KMS-11 (cell line): ENCODE measurements at regions not wholly inside any gene's neighbourhood (a gene's known extent, or its start where the extent isn't known, plus 50 kb on each side); places are given as distances from the start of the nearest gene placed in this dataset.
"Not testable (repeated sequence)": the region's sequence is repeated elsewhere in the genome, so short reads cannot be mapped to it uniquely, and the experiment has no call there.

ENCODE experiments used
- H2AFZ ChIP-seq: fragments of 200-600 bp; sonication (generic); 2 replicates; pipeline ENCODE4 v1.6.1; 2016; ENCODE audit warnings: antibody characterized with exemption, mixed run types, low read depth
- H3K27ac ChIP-seq: fragments of 200-600 bp; sonication (generic); 2 replicates; pipeline ENCODE4 v1.6.1; 2016; ENCODE audit warnings: mild to moderate bottlenecking, mixed run types
- H3K27me3 ChIP-seq: fragments of 200-600 bp; sonication (generic); 2 replicates; pipeline ENCODE4 v1.6.1; 2017; ENCODE audit warnings: mild to moderate bottlenecking, low read depth, mixed run types, moderate library complexity; ENCODE audit not compliant: insufficient read depth
- H3K36me3 ChIP-seq: fragments of 200-600 bp; sonication (generic); 2 replicates; pipeline ENCODE4 v1.6.1; 2017; ENCODE audit warnings: mild to moderate bottlenecking, mixed run types; ENCODE audit not compliant: insufficient read depth
- H3K4me1 ChIP-seq: fragments of 200-600 bp; sonication (generic); 2 replicates; pipeline ENCODE4 v1.6.1; 2016; ENCODE audit warnings: mild to moderate bottlenecking, low read depth, mixed run types; ENCODE audit not compliant: poor library complexity, severe bottlenecking
- H3K4me2 ChIP-seq: fragments of 200-600 bp; sonication (generic); 2 replicates; pipeline ENCODE4 v1.7.0; 2016; ENCODE audit warnings: mild to moderate bottlenecking, mixed run types
- H3K4me3 ChIP-seq: fragments of 200-600 bp; sonication (generic); IDR thresholded peaks from 2 replicates; pipeline ENCODE4 v1.6.1; 2017; ENCODE audit warnings: low read depth, low read length, mixed read lengths; ENCODE audit not compliant: insufficient read depth
- H3K79me2 ChIP-seq: fragments of 200-600 bp; sonication (generic); 2 replicates; pipeline ENCODE4 v1.6.1; 2016; ENCODE audit warnings: low read depth, mixed run types; ENCODE audit not compliant: insufficient read depth
- H3K9ac ChIP-seq: fragments of 200-600 bp; sonication (generic); 2 replicates; pipeline ENCODE4 v1.6.1; 2016; ENCODE audit warnings: mild to moderate bottlenecking, mixed run types
- H4K20me1 ChIP-seq: fragments of 200-600 bp; sonication (generic); 2 replicates; pipeline ENCODE4 v1.6.1; 2016; ENCODE audit warnings: mild to moderate bottlenecking, mixed run types; ENCODE audit not compliant: insufficient read depth
- TF ChIP-seq, protein P1 (sequence below): fragments of 200-600 bp; sonication (generic); conservative IDR thresholded peaks from 2 replicates; pipeline ENCODE4 v1.6.1; 2017; ENCODE audit warnings: low read depth, mild to moderate bottlenecking, antibody characterized with exemption, low read length, moderate library complexity, mixed read lengths

DNA sequence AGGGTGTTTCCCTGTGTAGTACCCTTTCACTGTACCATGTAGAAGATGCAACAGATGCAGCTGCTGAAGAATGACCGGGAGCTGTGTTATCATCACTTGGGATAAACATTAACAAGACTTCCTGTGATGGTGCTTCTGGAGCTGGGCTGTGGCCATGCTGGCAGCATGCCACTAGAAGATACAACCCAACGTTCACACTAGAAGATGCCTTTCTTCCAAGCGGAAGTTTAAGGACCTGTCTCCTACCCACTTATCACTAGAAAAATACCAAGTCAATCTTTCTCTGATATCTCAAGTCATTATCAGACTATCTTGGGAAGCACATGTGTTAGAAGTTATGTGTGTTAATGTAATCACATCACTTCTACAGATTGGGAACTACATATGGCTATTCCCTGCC, 953.5 kb downstream of the CNTNAP5 start:
- Histone ChIP-seq H4K20me1 (no peaks in the 10 kb centered on the region), H3K79me2 (no peaks in the 10 kb centered on the region), H3K27ac (no peak overlapping the region), H3K36me3 (no peaks in the 10 kb centered on the region), H3K4me1 (no peaks in the 10 kb centered on the region), H3K4me2 (no peak overlapping the region), H2AFZ (no peak overlapping the region), H3K9ac (no peak overlapping the region), H3K27me3 (no peaks in the 10 kb centered on the region), H3K4me3 (no peak overlapping the region)
- TF ChIP-seq, protein P1, sequence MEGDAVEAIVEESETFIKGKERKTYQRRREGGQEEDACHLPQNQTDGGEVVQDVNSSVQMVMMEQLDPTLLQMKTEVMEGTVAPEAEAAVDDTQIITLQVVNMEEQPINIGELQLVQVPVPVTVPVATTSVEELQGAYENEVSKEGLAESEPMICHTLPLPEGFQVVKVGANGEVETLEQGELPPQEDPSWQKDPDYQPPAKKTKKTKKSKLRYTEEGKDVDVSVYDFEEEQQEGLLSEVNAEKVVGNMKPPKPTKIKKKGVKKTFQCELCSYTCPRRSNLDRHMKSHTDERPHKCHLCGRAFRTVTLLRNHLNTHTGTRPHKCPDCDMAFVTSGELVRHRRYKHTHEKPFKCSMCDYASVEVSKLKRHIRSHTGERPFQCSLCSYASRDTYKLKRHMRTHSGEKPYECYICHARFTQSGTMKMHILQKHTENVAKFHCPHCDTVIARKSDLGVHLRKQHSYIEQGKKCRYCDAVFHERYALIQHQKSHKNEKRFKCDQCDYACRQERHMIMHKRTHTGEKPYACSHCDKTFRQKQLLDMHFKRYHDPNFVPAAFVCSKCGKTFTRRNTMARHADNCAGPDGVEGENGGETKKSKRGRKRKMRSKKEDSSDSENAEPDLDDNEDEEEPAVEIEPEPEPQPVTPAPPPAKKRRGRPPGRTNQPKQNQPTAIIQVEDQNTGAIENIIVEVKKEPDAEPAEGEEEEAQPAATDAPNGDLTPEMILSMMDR: no peak

DNA sequence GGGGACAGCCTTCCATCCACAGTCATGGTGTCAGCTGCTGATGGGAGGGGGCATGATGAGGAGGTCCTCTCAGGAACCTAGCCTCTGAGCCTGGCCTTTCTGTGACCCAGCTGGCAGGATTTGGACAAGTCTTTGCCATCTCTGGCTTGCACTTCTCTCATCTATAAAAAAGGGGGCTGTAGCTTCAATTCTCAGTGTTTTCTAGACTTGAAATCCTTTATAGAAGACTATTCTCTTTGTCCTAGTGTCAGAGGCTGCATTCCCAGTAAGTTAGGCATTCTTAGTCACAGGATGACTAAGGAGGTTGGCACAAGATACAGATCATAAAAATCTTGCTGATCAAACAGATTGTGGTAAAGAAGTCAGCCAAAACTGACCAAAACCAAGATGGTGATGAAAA, 958.5 kb downstream of the CNTNAP5 start:
- Histone ChIP-seq H3K36me3 (no peaks in the 10 kb centered on the region), H3K27ac (no peak overlapping the region), H3K4me3 (no peak overlapping the region), H3K9ac (no peak overlapping the region), H3K4me2 (no peak overlapping the region), H3K27me3 (no peaks in the 10 kb centered on the region), H4K20me1 (no peaks in the 10 kb centered on the region), H3K4me1 (no peaks in the 10 kb centered on the region), H2AFZ (no peak overlapping the region), H3K79me2 (no peaks in the 10 kb centered on the region)
- TF ChIP-seq, protein P1: no peak

DNA sequence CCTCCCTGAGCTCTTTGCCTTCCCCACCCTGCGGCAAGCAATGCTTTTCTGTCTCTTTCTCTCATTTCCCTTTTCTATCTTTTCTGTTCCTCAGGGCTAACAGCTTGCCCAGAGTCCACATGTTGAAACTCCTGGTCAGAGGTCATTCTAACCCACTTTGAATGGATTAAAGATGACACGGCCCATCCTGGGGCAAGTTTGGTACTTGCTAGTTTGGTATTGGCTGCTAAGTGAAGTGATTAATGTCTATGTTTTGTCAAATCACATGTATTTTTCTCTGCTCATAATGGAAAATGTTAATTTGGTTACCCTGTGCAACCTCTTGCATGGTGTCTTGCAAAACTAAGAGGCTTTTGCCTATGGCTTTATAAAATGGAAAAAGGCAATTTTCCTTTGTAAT, 960.2 kb downstream of the CNTNAP5 start:
- H3K4me1 ChIP-seq: no peaks in the 10 kb centered on the region
- no peak overlapping the region for H3K4me3 ChIP-seq
- no peak overlapping the region for H3K27ac ChIP-seq
- H3K36me3 ChIP-seq: no peaks in the 10 kb centered on the region
- H3K27me3 ChIP-seq: no peaks in the 10 kb centered on the region
- H4K20me1 ChIP-seq: no peaks in the 10 kb centered on the region
- H2AFZ ChIP-seq: no peak overlapping the region
- H3K79me2 ChIP-seq: no peaks in the 10 kb centered on the region
- H3K4me2 ChIP-seq: no peak overlapping the region
- TF ChIP-seq, protein P1: no peak
- no peak overlapping the region for H3K9ac ChIP-seq

DNA sequence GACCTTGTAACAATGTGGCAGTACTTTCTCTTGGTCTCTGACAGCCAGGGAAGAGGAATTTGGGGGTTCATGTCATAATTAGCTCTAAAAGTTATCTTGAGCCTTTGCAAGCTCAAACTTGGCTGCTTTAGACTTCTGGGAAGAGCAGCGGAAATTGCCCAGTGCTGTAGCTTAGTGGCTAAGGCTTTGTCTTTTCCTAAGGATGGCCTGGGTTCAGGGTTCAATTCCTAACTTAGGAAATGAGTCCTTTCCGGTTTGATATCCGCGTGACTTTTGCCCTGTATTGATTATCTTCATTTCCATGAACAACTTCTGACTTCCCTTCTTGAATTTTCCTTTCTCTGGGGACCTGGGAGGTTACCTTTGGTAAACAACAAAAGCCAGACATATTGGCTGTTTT, 961.0 kb downstream of the CNTNAP5 start:
- H3K4me2 ChIP-seq: no peak overlapping the region
- no peak overlapping the region for H3K27ac ChIP-seq
- H3K4me3 ChIP-seq: no peak overlapping the region
- H3K36me3 ChIP-seq: no peaks in the 10 kb centered on the region
- no peaks in the 10 kb centered on the region for H3K27me3 ChIP-seq
- no peak overlapping the region for H2AFZ ChIP-seq
- H4K20me1 ChIP-seq: no peaks in the 10 kb centered on the region
- no peaks in the 10 kb centered on the region for H3K4me1 ChIP-seq
- TF ChIP-seq, protein P1: no peak
- no peak overlapping the region for H3K9ac ChIP-seq
- no peaks in the 10 kb centered on the region for H3K79me2 ChIP-seq

DNA sequence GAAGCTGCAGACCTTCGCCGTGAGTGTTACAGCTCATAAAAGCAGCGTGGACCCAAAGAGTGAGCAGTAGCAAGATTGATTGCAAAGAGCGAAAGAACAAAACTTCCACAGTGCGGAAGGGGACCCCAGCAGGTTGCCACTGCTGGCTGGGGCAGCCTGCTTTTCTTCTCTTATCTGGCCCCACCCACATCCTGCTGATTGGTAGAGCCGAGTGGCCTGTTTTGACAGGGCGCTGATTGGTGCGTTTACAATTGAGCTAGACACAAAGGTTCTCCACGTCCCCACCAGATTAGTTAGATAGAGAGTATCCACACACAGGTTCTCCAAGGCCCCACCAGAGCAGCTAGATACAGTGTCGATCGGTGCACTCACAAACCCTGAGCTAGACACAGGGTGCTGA, 961.8 kb downstream of the CNTNAP5 start:
- not testable (repeated sequence) for H3K79me2 ChIP-seq, H3K4me1 ChIP-seq, H3K27me3 ChIP-seq, H3K4me2 ChIP-seq, H3K36me3 ChIP-seq, H3K9ac ChIP-seq, H3K4me3 ChIP-seq, H3K27ac ChIP-seq, H4K20me1 ChIP-seq, H2AFZ ChIP-seq

DNA sequence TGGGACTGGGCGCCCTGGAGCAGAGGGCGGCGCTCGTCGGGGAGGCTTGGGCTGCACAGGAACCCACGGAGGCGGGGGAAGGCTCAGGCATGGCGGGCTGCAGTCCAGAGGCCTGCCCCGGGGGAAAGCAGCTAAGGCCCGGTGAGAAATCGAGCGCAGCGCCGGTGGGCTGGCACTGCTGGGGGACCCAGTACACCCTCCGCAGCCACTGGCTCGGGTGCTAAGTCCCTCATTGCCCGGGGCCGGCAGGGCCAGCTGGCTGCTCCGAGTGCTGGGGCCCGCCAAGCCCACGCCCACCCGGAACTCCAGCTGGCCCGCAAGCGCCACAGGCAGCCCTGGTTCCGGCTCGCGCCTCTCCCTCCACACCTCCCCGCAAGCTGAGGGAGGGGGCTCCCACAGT, 962.3 kb downstream of the CNTNAP5 start:
- H3K36me3 ChIP-seq, H3K4me2 ChIP-seq, H2AFZ ChIP-seq, H3K79me2 ChIP-seq, H3K27me3 ChIP-seq, H3K4me3 ChIP-seq, H3K4me1 ChIP-seq, H4K20me1 ChIP-seq, H3K27ac ChIP-seq, H3K9ac ChIP-seq: not testable (repeated sequence)
